GM12801 (cell line): ENCODE measurements at regions not wholly inside any gene's neighbourhood (a gene's known extent, or its start where the extent isn't known, plus 50 kb on each side); places are given as distances from the start of the nearest gene placed in this dataset.

Source experiments
- TF ChIP-seq, protein P1 (sequence below): IDR thresholded peaks from one replicate; pipeline ENCODE4 v1.5.1; 2011; ENCODE audit warnings: control low read depth; ENCODE audit not compliant: insufficient read length; ENCODE audit errors: extremely low read depth

DNA sequence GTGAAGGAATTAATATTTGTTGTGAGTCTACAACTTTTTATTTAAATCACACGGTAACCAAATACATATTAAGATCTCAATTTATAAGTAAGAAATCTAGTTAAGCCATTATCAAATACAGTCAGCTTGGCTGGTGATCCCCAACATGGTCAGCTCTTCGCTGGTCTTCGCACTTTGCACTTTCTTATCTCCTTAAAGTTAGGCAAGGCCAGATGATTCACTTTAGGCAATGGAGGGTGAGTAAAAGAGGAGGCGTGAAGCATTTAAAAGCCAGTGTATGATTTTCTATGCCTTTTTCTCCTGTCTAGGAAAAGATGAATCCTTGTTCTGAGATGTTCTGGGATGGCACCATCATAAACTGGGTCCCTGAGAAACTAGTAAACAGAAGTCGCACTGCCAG lies 793.7 kb upstream of the ARGLU1 start:
- TF ChIP-seq, protein P1, sequence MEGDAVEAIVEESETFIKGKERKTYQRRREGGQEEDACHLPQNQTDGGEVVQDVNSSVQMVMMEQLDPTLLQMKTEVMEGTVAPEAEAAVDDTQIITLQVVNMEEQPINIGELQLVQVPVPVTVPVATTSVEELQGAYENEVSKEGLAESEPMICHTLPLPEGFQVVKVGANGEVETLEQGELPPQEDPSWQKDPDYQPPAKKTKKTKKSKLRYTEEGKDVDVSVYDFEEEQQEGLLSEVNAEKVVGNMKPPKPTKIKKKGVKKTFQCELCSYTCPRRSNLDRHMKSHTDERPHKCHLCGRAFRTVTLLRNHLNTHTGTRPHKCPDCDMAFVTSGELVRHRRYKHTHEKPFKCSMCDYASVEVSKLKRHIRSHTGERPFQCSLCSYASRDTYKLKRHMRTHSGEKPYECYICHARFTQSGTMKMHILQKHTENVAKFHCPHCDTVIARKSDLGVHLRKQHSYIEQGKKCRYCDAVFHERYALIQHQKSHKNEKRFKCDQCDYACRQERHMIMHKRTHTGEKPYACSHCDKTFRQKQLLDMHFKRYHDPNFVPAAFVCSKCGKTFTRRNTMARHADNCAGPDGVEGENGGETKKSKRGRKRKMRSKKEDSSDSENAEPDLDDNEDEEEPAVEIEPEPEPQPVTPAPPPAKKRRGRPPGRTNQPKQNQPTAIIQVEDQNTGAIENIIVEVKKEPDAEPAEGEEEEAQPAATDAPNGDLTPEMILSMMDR = no peak

GRCh38 chr13:107360010-107360409 lies 792.1 kb upstream of the ARGLU1 start:
- TF ChIP-seq, protein P1 = no peak

DNA sequence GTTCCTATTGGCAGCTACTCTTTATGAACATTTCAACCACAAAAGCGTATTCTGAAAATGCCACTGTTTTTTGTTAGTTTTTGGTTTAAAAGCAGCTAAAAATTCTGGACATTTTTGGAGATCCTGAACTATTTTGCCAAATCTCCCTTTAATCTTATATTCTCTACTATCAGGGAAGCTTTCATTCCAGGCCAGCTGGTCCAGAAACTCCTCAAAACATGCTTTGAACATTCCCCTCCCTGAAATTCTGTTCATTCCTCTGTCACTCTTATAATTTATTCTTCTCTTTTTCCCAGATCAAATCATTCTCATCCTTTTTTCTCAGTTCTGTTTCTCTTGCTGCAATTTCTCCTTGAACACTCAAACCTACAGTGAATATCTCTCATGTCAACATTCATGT lies 790.9 kb upstream of the ARGLU1 start:
- TF ChIP-seq, protein P1 = no peak

DNA sequence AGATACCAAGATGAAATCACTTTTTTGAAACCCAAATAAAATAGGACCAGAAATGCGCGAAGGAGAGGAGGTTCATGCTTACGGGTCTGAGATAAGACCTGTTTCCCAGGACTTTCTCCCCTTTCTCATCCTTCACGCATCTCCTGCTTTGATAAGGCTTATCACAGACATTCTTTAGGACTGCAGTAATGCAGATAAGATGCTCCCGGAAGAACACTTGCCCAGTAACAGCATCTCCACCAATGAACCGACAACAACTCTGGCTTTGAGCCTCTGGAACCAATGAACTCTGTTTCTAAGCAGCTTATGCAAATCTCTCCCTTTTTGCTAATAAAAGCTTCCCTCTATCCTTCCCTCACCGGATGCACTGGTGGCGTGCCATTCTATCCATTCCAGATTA lies 783.4 kb upstream of the ARGLU1 start:
- TF ChIP-seq, protein P1 = no peak

DNA sequence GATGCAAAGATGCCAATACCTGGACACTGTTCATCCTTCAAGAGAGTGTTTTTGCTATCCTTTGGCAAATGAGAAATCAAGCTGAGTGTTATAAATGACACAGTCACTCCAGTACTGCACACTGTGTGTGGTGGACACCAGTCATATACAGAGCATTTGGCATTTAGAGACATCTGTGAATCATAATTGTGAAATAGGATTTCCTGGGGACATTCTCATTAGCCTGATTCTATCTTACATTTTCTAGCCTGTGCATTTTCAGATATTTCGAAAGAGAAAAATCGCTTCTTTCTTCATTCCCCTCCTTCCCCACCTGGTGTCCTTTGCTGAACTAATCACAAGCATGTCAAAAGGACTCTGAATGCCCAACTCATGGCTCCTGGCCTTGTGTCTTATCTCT lies 781.0 kb upstream of the ARGLU1 start:
- TF ChIP-seq, protein P1 = no peak

DNA sequence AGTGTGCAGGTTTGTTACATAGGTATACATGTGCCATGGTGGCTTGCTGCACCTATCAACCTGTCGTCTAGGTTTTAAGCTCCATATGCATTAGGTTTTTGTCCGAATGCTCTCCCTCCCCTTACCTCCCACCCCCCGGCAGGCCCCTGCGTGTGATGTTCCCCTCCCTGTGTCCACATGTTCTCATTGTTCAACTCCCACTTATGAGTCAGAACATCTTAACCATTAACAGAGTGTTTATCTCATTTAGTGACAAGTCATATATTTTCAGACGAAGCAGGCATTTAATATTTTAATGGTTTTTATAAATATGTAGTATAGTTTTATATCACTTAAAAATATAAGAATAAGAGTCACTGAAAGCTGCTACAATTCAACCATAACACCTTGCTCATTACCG lies 780.5 kb upstream of the ARGLU1 start:
- TF ChIP-seq, protein P1 = no peak

- TF ChIP-seq, protein P1 = no peak
Measured at GRCh38 chr13:107347641-107348369, 779.9 kb upstream of the ARGLU1 start.
